GM23248 (cell line): ENCODE measurements at regions not wholly inside any gene's neighbourhood (a gene's known extent, or its start where the extent isn't known, plus 50 kb on each side); places are given as distances from the start of the nearest gene placed in this dataset.

Source experiments
- DNase-seq: peaks from one replicate; pipeline ENCODE4 v3.0.0-alpha.2; 2015
- H2AFZ ChIP-seq: fragments of 200-600 bp; sonication (generic); 2 replicates; pipeline ENCODE4 v1.6.1; 2016; ENCODE audit warnings: antibody characterized with exemption
- H3F3A ChIP-seq: fragments of 200-600 bp; sonication (generic); 2 replicates; pipeline ENCODE4 v1.6.1; 2016; ENCODE audit warnings: mild to moderate bottlenecking, antibody characterized with exemption, mixed run types; ENCODE audit not compliant: insufficient read depth
- H3K27ac ChIP-seq: fragments of 200-600 bp; sonication (generic); 2 replicates; pipeline ENCODE4 v1.5.1; 2016; ENCODE audit warnings: mild to moderate bottlenecking
- H3K27me3 ChIP-seq: fragments of 200-600 bp; sonication (generic); replicated peaks from 2 replicates; pipeline ENCODE4 v1.6.1; 2016; ENCODE audit warnings: mild to moderate bottlenecking; ENCODE audit not compliant: insufficient read depth
- H3K36me3 ChIP-seq: fragments of 200-600 bp; sonication (generic); 2 replicates; pipeline ENCODE4 v1.6.1; 2016; ENCODE audit warnings: low read depth, mild to moderate bottlenecking
- H3K4me1 ChIP-seq: fragments of 200-600 bp; sonication (generic); 2 replicates; pipeline ENCODE4 v1.6.1; 2016; ENCODE audit warnings: mild to moderate bottlenecking; ENCODE audit not compliant: insufficient read depth
- H3K4me2 ChIP-seq: fragments of 200-600 bp; sonication (generic); one replicate; pipeline ENCODE4 v1.6.1; 2016; ENCODE audit warnings: mild to moderate bottlenecking; ENCODE audit not compliant: unreplicated experiment
- H3K4me3 ChIP-seq: fragments of 200-600 bp; sonication (generic); 2 replicates; pipeline ENCODE4 v1.5.1; 2016; ENCODE audit warnings: mild to moderate bottlenecking
- H3K79me2 ChIP-seq: fragments of 200-600 bp; sonication (generic); 2 replicates; pipeline ENCODE4 v1.6.1; 2016; ENCODE audit warnings: mild to moderate bottlenecking; ENCODE audit not compliant: insufficient read depth
- H3K9ac ChIP-seq: fragments of 200-600 bp; sonication (generic); 2 replicates; pipeline ENCODE4 v1.6.1; 2016; ENCODE audit warnings: mild to moderate bottlenecking
- H3K9me2 ChIP-seq: fragments of 200-600 bp; sonication (generic); 2 replicates; pipeline ENCODE4 v1.6.1; 2016; ENCODE audit warnings: mixed run types, mild to moderate bottlenecking, moderate library complexity; ENCODE audit not compliant: insufficient read depth
- H3K9me3 ChIP-seq: fragments of 200-600 bp; sonication (generic); one replicate; pipeline ENCODE4 v1.6.1; 2017; ENCODE audit warnings: low read depth
- H4K20me1 ChIP-seq: fragments of 200-600 bp; sonication (generic); 2 replicates; pipeline ENCODE4 v1.6.0; 2016; ENCODE audit not compliant: insufficient read depth
- EZH2 ChIP-seq: fragments of 200-600 bp; sonication (generic); IDR thresholded peaks from 2 replicates; pipeline ENCODE4 v1.6.1; 2018; ENCODE audit warnings: antibody characterized with exemption, mild to moderate bottlenecking; ENCODE audit not compliant: insufficient read depth, poor library complexity, severe bottlenecking
- EZH2phosphoT487 ChIP-seq: fragments of 200-600 bp; sonication (generic); IDR thresholded peaks from 2 replicates; pipeline ENCODE4 v1.6.1; 2018; ENCODE audit warnings: antibody characterized with exemption, moderate library complexity, mild to moderate bottlenecking, low read depth; ENCODE audit not compliant: insufficient read depth
- WGBS, 2 experiments: methylation state at CpG; one replicate each; pipeline ENCODE4 v1.1.6; 2015 to 2017; ENCODE audit warnings: low lambda C conversion rate in 2 of 2, low coverage in 1 of 2; ENCODE audit errors: missing lambda C conversion rate in 2 of 2; 5-methylcytosine and 5-hydroxymethylcytosine counted together
- in situ Hi-C: fragments of 300-500 bp; cut with MboI; formaldehyde crosslinking; loops from 2 replicates; pipeline ENCODE4 v1.15.0; 2020

DNA sequence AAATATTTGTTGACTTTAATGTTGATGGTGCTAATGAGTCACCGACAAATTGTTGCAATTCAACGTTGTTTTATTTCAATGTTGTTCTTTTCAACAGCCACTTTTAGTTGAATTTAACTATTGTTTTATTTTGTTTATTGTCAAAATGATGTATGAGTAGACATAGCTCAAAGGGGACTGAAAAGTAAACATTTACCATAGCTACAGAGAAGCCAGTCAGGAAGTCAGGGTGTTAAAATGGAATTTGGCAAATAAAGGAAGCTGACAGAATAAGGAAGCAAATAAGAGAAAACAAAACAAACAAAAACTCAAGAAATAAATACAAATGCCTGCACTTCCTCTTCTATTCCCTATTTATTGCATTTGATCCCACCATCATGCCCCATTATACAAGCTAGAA lies 648.4 kb upstream of the HTR2C start:
- TF ChIP-seq EZH2, result no peak
- TF ChIP-seq EZH2phosphoT487, result no peak
- H3K9me3 ChIP-seq, result no peaks in the 10 kb centered on the region
- H3K79me2 ChIP-seq, result no peaks in the 10 kb centered on the region
- no peak for DNase-seq
- H3K36me3 ChIP-seq, result no peaks in the 10 kb centered on the region
- no peaks in the 10 kb centered on the region for H3K9me2 ChIP-seq
- in situ Hi-C loops, result no loop called here
- H3K4me2 ChIP-seq, result no peak overlapping the region
- H3K4me1 ChIP-seq, result no peaks in the 10 kb centered on the region
- no peak overlapping the region for H3K27ac ChIP-seq
- no peaks in the 10 kb centered on the region for H4K20me1 ChIP-seq
- H3K4me3 ChIP-seq, result no peak overlapping the region
- H3F3A ChIP-seq, result no peaks in the 10 kb centered on the region
- no peak overlapping the region for H2AFZ ChIP-seq
- 29 to 54% methylated on average over 2 of the region's 2 CpGs for WGBS, 2 experiments
- H3K27me3 ChIP-seq, result no peaks in the 10 kb centered on the region
- no peak overlapping the region for H3K9ac ChIP-seq

DNA sequence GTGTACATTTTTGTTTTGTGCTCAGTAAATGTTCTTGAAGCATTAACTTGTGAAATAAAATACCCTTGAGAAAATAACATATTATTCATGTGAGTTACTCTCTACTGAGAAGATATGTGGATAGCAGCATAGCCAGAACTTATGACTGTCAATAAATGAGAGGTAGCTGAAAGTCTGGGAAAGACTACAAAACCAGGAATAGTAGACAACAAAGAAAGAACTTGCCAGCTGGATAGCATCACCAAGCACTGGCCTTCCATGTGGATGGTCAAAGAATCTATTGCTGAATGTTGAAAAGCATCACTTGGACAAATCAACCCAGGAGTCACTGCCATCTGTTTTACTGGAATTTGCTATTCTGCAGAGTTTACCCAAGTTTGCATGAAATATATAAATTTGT lies 650.0 kb upstream of the HTR2C start:
- no peaks in the 10 kb centered on the region for H3K27me3 ChIP-seq
- H3K9me3 ChIP-seq, result no peaks in the 10 kb centered on the region
- H3K36me3 ChIP-seq, result no peaks in the 10 kb centered on the region
- no peak overlapping the region for H3K9ac ChIP-seq
- H3K27ac ChIP-seq, result no peak overlapping the region
- no peaks in the 10 kb centered on the region for H4K20me1 ChIP-seq
- no peak for TF ChIP-seq EZH2phosphoT487
- no peak for TF ChIP-seq EZH2
- H3K9me2 ChIP-seq, result no peaks in the 10 kb centered on the region
- H3K4me2 ChIP-seq, result no peak overlapping the region
- no peak overlapping the region for H2AFZ ChIP-seq
- H3K79me2 ChIP-seq, result no peaks in the 10 kb centered on the region
- H3K4me1 ChIP-seq, result no peaks in the 10 kb centered on the region
- DNase-seq, result no peak
- no peaks in the 10 kb centered on the region for H3F3A ChIP-seq
- in situ Hi-C loops, result no loop called here
- H3K4me3 ChIP-seq, result no peak overlapping the region

- Histone ChIP-seq H3K9me2 (no peaks in the 10 kb centered on the region), H3K9ac (no peak overlapping the region), H3K4me3 (no peak overlapping the region), H3K4me1 (no peaks in the 10 kb centered on the region), H3F3A (no peaks in the 10 kb centered on the region), H4K20me1 (no peaks in the 10 kb centered on the region), H3K79me2 (no peaks in the 10 kb centered on the region), H3K27me3 (no peaks in the 10 kb centered on the region), H3K36me3 (no peaks in the 10 kb centered on the region), H2AFZ (no peak overlapping the region), H3K27ac (no peak overlapping the region), H3K4me2 (no peak overlapping the region), H3K9me3 (no peaks in the 10 kb centered on the region)
- no peak for TF ChIP-seq EZH2
- no peak for TF ChIP-seq EZH2phosphoT487
- in situ Hi-C loops, result no loop called here
- DNase-seq, result peak; percentile 32
- 60% methylated on average over 3 of the region's 3 CpGs for WGBS, 2 experiments
These were observed 654.9 kb upstream of the HTR2C start for GRCh38 chrX:113929004-113929403.

- no peaks in the 10 kb centered on the region for H3K9me3 ChIP-seq
- no peaks in the 10 kb centered on the region for H3F3A ChIP-seq
- no peak overlapping the region for H2AFZ ChIP-seq
- in situ Hi-C loops, result no loop called here
- TF ChIP-seq EZH2phosphoT487, result no peak
- no peak for TF ChIP-seq EZH2
- no peaks in the 10 kb centered on the region for H3K27me3 ChIP-seq
- H3K27ac ChIP-seq, result no peak overlapping the region
- H3K4me3 ChIP-seq, result no peak overlapping the region
- H3K79me2 ChIP-seq, result no peaks in the 10 kb centered on the region
- WGBS, 2 experiments, result 31 to 37% methylated on average over 4 of the region's 4 CpGs
- no peaks in the 10 kb centered on the region for H4K20me1 ChIP-seq
- no peak overlapping the region for H3K4me2 ChIP-seq
- H3K9ac ChIP-seq, result no peak overlapping the region
- no peak for DNase-seq
- H3K9me2 ChIP-seq, result no peaks in the 10 kb centered on the region
- no peaks in the 10 kb centered on the region for H3K36me3 ChIP-seq
- H3K4me1 ChIP-seq, result no peaks in the 10 kb centered on the region
These were observed 663.2 kb upstream of the HTR2C start for GRCh38 chrX:113920661-113921060.

DNA sequence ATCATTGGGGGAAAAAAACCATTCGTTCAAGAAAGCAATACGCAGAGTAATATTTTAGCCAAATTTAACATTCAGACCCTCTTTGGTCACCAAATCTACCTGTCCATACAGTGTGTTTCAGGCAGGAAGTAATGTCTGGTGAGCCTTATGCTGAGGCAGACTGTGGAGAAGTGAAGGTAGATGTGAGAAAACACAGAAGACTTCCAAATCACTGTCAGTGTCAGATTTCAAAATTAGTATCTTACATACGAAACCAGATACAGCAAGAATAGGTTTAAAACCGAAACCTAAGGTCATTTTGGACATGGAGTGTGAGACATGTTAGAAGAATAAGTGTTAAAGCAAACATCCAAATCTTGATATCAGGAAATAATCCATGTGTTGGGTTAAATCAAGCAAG lies 664.5 kb upstream of the HTR2C start:
- H4K20me1 ChIP-seq, result no peaks in the 10 kb centered on the region

More for the DNA sequence above, 664.5 kb upstream of the HTR2C start:
- 14 to 18% methylated on average over 4 of the region's 4 CpGs for WGBS, 2 experiments
- Histone ChIP-seq H3F3A (no peaks in the 10 kb centered on the region), H3K9ac (no peak overlapping the region), H3K27me3 (no peaks in the 10 kb centered on the region), H3K9me2 (no peaks in the 10 kb centered on the region), H3K4me2 (no peak overlapping the region), H3K9me3 (no peaks in the 10 kb centered on the region), H2AFZ (no peak overlapping the region), H3K36me3 (no peaks in the 10 kb centered on the region), H3K4me3 (no peak overlapping the region), H3K79me2 (no peaks in the 10 kb centered on the region), H3K27ac (no peak overlapping the region), H3K4me1 (no peaks in the 10 kb centered on the region)
- TF ChIP-seq EZH2phosphoT487, result no peak
- no peak for DNase-seq
- in situ Hi-C loops, result no loop called here
